ENCODE measurements at regions not wholly inside any gene's neighbourhood (a gene's known extent, or its start where the extent isn't known, plus 50 kb on each side); places are given as distances from the start of the nearest gene placed in this dataset.

GRCh38 chr1:14138135-14138506 lies 438.1 kb downstream of the PRDM2 start:
- H2BK5ac ChIP-seq (ENCODE audit: low read length) = no peak overlapping the region
- H3K79me1 ChIP-seq (ENCODE audit: low read length) = no peaks in the 10 kb centered on the region
- no peak overlapping the region for H3K23ac ChIP-seq (ENCODE audit: low read length)
- H3K4ac ChIP-seq (ENCODE audit: low read depth, low read length) = no peak overlapping the region
- no peak overlapping the region for H3K56ac ChIP-seq (ENCODE audit: low read length)
- H3K18ac ChIP-seq (ENCODE audit: low read length) = no peak overlapping the region
- H3K27me3 ChIP-seq (ENCODE audit: insufficient read depth, low read length, poor library complexity) = no peaks in the 10 kb centered on the region
- H3K4me3 ChIP-seq (ENCODE audit: low read length) = no peak overlapping the region
- H4K5ac ChIP-seq (ENCODE audit: low read length) = no peak overlapping the region
- H2AK5ac ChIP-seq (ENCODE audit: low read length) = no peak overlapping the region
- no peak overlapping the region for H3K9ac ChIP-seq (ENCODE audit: low read length)
- H3K4me1 ChIP-seq (ENCODE audit: control insufficient read depth, low read depth, low read length) = no peaks in the 10 kb centered on the region
- H3K4me2 ChIP-seq (ENCODE audit: low read length) = no peak overlapping the region
- no CpG with 5 or more reads among the region's 3 CpGs for WGBS (ENCODE audit: extremely low coverage, insufficient coverage, low lambda C conversion rate)
- H3K79me2 ChIP-seq (ENCODE audit: control insufficient read depth, insufficient read depth, low read length) = no peaks in the 10 kb centered on the region
- H3K36me3 ChIP-seq (ENCODE audit: control insufficient read depth, insufficient read depth, low read length) = no peaks in the 10 kb centered on the region
- no peak for DNase-seq
- no peak overlapping the region for H2BK15ac ChIP-seq (replicated peaks; ENCODE audit: low read depth)
- no peak overlapping the region for H4K8ac ChIP-seq (ENCODE audit: low read depth, low read length)
- no peak overlapping the region for H3K27ac ChIP-seq (ENCODE audit: low read depth, low read length)
- H2BK120ac ChIP-seq (ENCODE audit: low read depth, low read length) = no peak overlapping the region

- Histone ChIP-seq H3K36me3 (ENCODE audit: control insufficient read depth, insufficient read depth, low read length) (no peaks in the 10 kb centered on the region), H3K4me3 (ENCODE audit: low read length) (no peak overlapping the region), H3K4me1 (ENCODE audit: control insufficient read depth, low read depth, low read length) (no peaks in the 10 kb centered on the region), H2AK5ac (ENCODE audit: low read length) (no peak overlapping the region), H2BK15ac (replicated peaks; ENCODE audit: low read depth) (no peak overlapping the region), H2BK5ac (ENCODE audit: low read length) (no peak overlapping the region), H3K27ac (ENCODE audit: low read depth, low read length) (no peak overlapping the region), H3K9ac (ENCODE audit: low read length) (no peak overlapping the region), H3K23ac (ENCODE audit: low read length) (no peak overlapping the region), H3K4ac (ENCODE audit: low read depth, low read length) (no peak overlapping the region), H3K27me3 (ENCODE audit: insufficient read depth, low read length, poor library complexity) (no peaks in the 10 kb centered on the region), H4K8ac (ENCODE audit: low read depth, low read length) (no peak overlapping the region), H3K4me2 (ENCODE audit: low read length) (no peak overlapping the region), H3K79me1 (ENCODE audit: low read length) (no peaks in the 10 kb centered on the region), H2BK120ac (ENCODE audit: low read depth, low read length) (no peak overlapping the region), H3K18ac (ENCODE audit: low read length) (no peak overlapping the region), H3K79me2 (ENCODE audit: control insufficient read depth, insufficient read depth, low read length) (no peaks in the 10 kb centered on the region), H3K56ac (ENCODE audit: low read length) (no peak overlapping the region), H4K5ac (ENCODE audit: low read length) (no peak overlapping the region)
- no CpG with 5 or more reads among the region's 6 CpGs for WGBS (ENCODE audit: extremely low coverage, insufficient coverage, low lambda C conversion rate)
- DNase-seq = no peak
Measured at GRCh38 chr1:14138687-14139086, 438.7 kb downstream of the PRDM2 start.

GRCh38 chr1:14140831-14141401 lies 440.9 kb downstream of the PRDM2 start:
- Histone ChIP-seq H3K18ac (ENCODE audit: low read length) (no peak overlapping the region), H3K23ac (ENCODE audit: low read length) (no peak overlapping the region), H3K4me2 (ENCODE audit: low read length) (no peak overlapping the region), H3K4me1 (ENCODE audit: control insufficient read depth, low read depth, low read length) (no peaks in the 10 kb centered on the region), H4K8ac (ENCODE audit: low read depth, low read length) (no peak overlapping the region), H2BK120ac (ENCODE audit: low read depth, low read length) (no peak overlapping the region), H2AK5ac (ENCODE audit: low read length) (no peak overlapping the region), H2BK5ac (ENCODE audit: low read length) (no peak overlapping the region), H3K56ac (ENCODE audit: low read length) (no peak overlapping the region), H3K27ac (ENCODE audit: low read depth, low read length) (no peak overlapping the region), H3K79me2 (ENCODE audit: control insufficient read depth, insufficient read depth, low read length) (no peaks in the 10 kb centered on the region), H2BK15ac (replicated peaks; ENCODE audit: low read depth) (no peak overlapping the region), H3K36me3 (ENCODE audit: control insufficient read depth, insufficient read depth, low read length) (no peaks in the 10 kb centered on the region), H3K4me3 (ENCODE audit: low read length) (no peak overlapping the region), H3K27me3 (ENCODE audit: insufficient read depth, low read length, poor library complexity) (no peaks in the 10 kb centered on the region), H4K5ac (ENCODE audit: low read length) (no peak overlapping the region), H3K79me1 (ENCODE audit: low read length) (no peaks in the 10 kb centered on the region), H3K4ac (ENCODE audit: low read depth, low read length) (no peak overlapping the region), H3K9ac (ENCODE audit: low read length) (no peak overlapping the region)
- DNase-seq = no peak
- no CpG with 5 or more reads among the region's 13 CpGs for WGBS (ENCODE audit: extremely low coverage, insufficient coverage, low lambda C conversion rate)

- Histone ChIP-seq H2BK5ac (ENCODE audit: low read length) (no peak overlapping the region), H3K36me3 (ENCODE audit: control insufficient read depth, insufficient read depth, low read length) (no peaks in the 10 kb centered on the region), H3K18ac (ENCODE audit: low read length) (no peak overlapping the region), H3K4ac (ENCODE audit: low read depth, low read length) (no peak overlapping the region), H2AK5ac (ENCODE audit: low read length) (no peak overlapping the region), H2BK15ac (replicated peaks; ENCODE audit: low read depth) (no peak overlapping the region), H2BK120ac (ENCODE audit: low read depth, low read length) (no peak overlapping the region), H3K79me2 (ENCODE audit: control insufficient read depth, insufficient read depth, low read length) (no peaks in the 10 kb centered on the region), H3K4me3 (ENCODE audit: low read length) (no peak overlapping the region), H3K4me1 (ENCODE audit: control insufficient read depth, low read depth, low read length) (no peaks in the 10 kb centered on the region), H3K4me2 (ENCODE audit: low read length) (no peak overlapping the region), H3K23ac (ENCODE audit: low read length) (no peak overlapping the region), H3K27me3 (ENCODE audit: insufficient read depth, low read length, poor library complexity) (no peaks in the 10 kb centered on the region), H3K79me1 (ENCODE audit: low read length) (no peaks in the 10 kb centered on the region), H3K56ac (ENCODE audit: low read length) (no peak overlapping the region), H4K8ac (ENCODE audit: low read depth, low read length) (no peak overlapping the region), H4K5ac (ENCODE audit: low read length) (no peak overlapping the region), H3K9ac (ENCODE audit: low read length) (no peak overlapping the region), H3K27ac (ENCODE audit: low read depth, low read length) (no peak overlapping the region)
- no peak for DNase-seq
- no CpG with 5 or more reads among the region's 6 CpGs for WGBS (ENCODE audit: extremely low coverage, insufficient coverage, low lambda C conversion rate)
Measured at GRCh38 chr1:14141656-14142055, 441.7 kb downstream of the PRDM2 start.

- Histone ChIP-seq H3K9ac (ENCODE audit: low read length) (no peak overlapping the region), H2BK5ac (ENCODE audit: low read length) (no peak overlapping the region), H3K56ac (ENCODE audit: low read length) (no peak overlapping the region), H3K18ac (ENCODE audit: low read length) (no peak overlapping the region), H3K4me2 (ENCODE audit: low read length) (no peak overlapping the region), H3K4me1 (ENCODE audit: control insufficient read depth, low read depth, low read length) (no peaks in the 10 kb centered on the region), H3K27ac (ENCODE audit: low read depth, low read length) (no peak overlapping the region), H4K5ac (ENCODE audit: low read length) (no peak overlapping the region), H2BK120ac (ENCODE audit: low read depth, low read length) (no peak overlapping the region), H3K4ac (ENCODE audit: low read depth, low read length) (no peak overlapping the region), H3K36me3 (ENCODE audit: control insufficient read depth, insufficient read depth, low read length) (no peaks in the 10 kb centered on the region), H3K79me2 (ENCODE audit: control insufficient read depth, insufficient read depth, low read length) (no peaks in the 10 kb centered on the region), H2AK5ac (ENCODE audit: low read length) (no peak overlapping the region), H3K23ac (ENCODE audit: low read length) (no peak overlapping the region), H2BK15ac (replicated peaks; ENCODE audit: low read depth) (no peak overlapping the region), H3K4me3 (ENCODE audit: low read length) (no peak overlapping the region), H3K79me1 (ENCODE audit: low read length) (no peaks in the 10 kb centered on the region), H3K27me3 (ENCODE audit: insufficient read depth, low read length, poor library complexity) (no peaks in the 10 kb centered on the region), H4K8ac (ENCODE audit: low read depth, low read length) (no peak overlapping the region)
- WGBS (ENCODE audit: extremely low coverage, insufficient coverage, low lambda C conversion rate) = no CpG with 5 or more reads among the region's 11 CpGs
- DNase-seq = no peak
Measured at GRCh38 chr1:14142397-14143100, 442.6 kb downstream of the PRDM2 start.

GRCh38 chr1:14143777-14144176 lies 443.8 kb downstream of the PRDM2 start:
- no peak overlapping the region for H3K4me2 ChIP-seq (ENCODE audit: low read length)
- WGBS (ENCODE audit: extremely low coverage, insufficient coverage, low lambda C conversion rate) = no CpG with 5 or more reads among the region's 5 CpGs
- H3K4ac ChIP-seq (ENCODE audit: low read depth, low read length) = no peak overlapping the region
- no peak overlapping the region for H2AK5ac ChIP-seq (ENCODE audit: low read length)
- H2BK5ac ChIP-seq (ENCODE audit: low read length) = no peak overlapping the region
- H4K8ac ChIP-seq (ENCODE audit: low read depth, low read length) = no peak overlapping the region
- H3K18ac ChIP-seq (ENCODE audit: low read length) = no peak overlapping the region
- no peak overlapping the region for H3K56ac ChIP-seq (ENCODE audit: low read length)
- no peak for DNase-seq
- no peaks in the 10 kb centered on the region for H3K4me1 ChIP-seq (ENCODE audit: control insufficient read depth, low read depth, low read length)
- no peak overlapping the region for H4K5ac ChIP-seq (ENCODE audit: low read length)
- no peak overlapping the region for H2BK120ac ChIP-seq (ENCODE audit: low read depth, low read length)
- no peak overlapping the region for H3K27ac ChIP-seq (ENCODE audit: low read depth, low read length)
- H3K27me3 ChIP-seq (ENCODE audit: insufficient read depth, low read length, poor library complexity) = no peaks in the 10 kb centered on the region
- H3K9ac ChIP-seq (ENCODE audit: low read length) = no peak overlapping the region
- no peak overlapping the region for H3K4me3 ChIP-seq (ENCODE audit: low read length)
- no peaks in the 10 kb centered on the region for H3K79me2 ChIP-seq (ENCODE audit: control insufficient read depth, insufficient read depth, low read length)
- H3K79me1 ChIP-seq (ENCODE audit: low read length) = no peaks in the 10 kb centered on the region
- H2BK15ac ChIP-seq (replicated peaks; ENCODE audit: low read depth) = no peak overlapping the region
- no peak overlapping the region for H3K23ac ChIP-seq (ENCODE audit: low read length)
- no peaks in the 10 kb centered on the region for H3K36me3 ChIP-seq (ENCODE audit: control insufficient read depth, insufficient read depth, low read length)
